NCI-H1048 (cell line): ENCODE measurements at regions not wholly inside any gene's neighbourhood (a gene's known extent, or its start where the extent isn't known, plus 50 kb on each side); places are given as distances from the start of the nearest gene placed in this dataset.

Source experiments
- DNase-seq: peaks from one replicate; lab custom pipeline; 2025; lab: John Stamatoyannopoulos, UW

- no peak for DNase-seq
Observed at GRCh38 chr4:98765771-98766170, 107.4 kb upstream of the TSPAN5 start.

DNA sequence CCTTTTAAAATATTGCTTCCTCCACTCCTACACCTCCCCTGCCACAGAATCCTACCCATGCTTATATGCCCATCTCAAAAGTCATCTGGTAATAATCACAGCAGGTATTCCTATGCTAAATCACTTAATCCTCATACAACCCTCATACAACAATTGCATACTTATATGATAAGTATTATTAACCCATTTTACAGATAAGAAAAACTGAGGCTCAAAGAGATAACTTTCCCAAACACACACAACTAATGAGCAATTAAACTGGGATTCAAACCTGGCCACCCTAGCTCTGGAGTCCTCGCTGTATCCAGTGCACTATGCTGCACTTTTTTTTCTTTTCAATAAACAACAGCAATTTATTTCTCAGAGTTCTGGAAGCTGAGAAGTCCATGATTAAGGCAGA, 99.8 kb upstream of the TSPAN5 start:
- DNase-seq, result no peak

DNA sequence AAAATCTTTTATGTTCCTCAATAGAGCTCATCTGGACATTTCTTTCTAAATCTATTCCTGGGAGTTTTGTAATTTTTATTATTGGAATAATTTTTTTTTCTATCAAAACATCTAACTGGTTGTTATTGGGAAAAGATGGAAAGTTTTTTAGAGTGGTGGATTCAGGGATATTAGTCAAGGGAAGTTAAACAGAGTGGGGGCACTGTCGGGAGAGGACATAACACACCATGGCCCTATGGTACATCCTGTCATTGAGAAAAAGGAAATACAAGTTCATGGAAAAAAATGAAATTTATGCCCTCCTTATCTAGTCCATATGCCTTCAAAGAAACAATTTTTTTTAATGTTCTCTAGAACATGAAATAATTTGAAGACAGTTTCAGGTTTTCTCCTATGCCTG, 96.3 kb upstream of the TSPAN5 start:
- no peak for DNase-seq

- no peak for DNase-seq
Observed at GRCh38 chr4:98749206-98749605, 90.8 kb upstream of the TSPAN5 start.

- DNase-seq, result no peak
Observed at GRCh38 chr4:98748609-98749008, 90.2 kb upstream of the TSPAN5 start.

DNA sequence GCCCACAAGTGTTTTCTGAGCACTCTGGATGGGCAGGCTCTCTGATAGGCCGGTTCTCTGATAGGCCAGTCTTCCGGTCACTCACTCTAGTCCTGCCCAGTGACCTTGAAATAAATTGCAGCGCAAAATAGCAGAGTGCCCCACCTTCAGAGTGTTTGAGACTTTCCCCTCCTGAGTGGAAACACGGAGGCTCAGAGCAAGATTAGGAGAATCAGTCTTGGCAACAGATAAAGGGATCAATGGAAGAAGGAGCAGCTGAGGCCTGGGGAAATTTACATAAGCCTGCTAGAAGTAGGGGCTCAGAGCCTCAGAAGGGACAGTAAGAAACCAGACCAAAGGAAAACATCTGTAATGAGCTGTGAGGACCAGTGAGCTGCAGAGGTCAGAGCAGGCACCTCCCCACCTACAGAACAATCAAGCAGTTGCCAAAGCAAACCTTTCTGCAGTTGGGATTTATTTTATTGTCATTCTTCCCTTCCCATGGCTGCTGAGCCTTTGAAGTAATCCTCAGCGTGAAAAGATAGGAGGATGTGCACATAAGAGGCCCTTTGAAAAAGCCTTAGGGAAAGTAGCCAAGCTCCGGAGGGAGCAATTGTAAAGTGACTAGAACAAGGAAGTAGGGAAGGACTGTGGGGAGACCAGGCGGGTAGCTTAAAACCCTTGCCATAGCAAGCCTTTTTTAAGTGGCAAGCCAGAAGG, 89.1 kb upstream of the TSPAN5 start:
- no peak for DNase-seq

DNA sequence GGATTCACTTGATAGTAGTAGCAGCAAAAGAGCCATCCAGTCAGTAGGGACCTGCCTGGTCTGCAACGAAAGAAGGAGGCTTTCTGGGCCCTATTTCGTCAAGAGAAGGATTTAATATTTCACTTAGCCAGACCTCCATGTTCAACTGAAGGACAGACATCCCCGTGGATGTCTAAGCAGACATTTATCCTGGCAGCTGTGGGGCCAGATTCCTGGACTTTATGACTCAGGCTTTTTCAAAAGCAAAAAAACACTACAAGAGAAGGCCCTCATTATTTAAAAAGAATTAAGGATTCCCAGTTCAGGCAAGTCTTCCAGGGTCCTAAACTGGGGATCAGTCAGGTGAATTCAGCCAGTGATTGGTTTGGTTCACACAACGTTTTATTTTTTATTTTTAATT, 88.5 kb upstream of the TSPAN5 start:
- DNase-seq, result no peak

- no peak for DNase-seq
Observed at GRCh38 chr4:98746530-98746929, 88.1 kb upstream of the TSPAN5 start.

GRCh38 chr4:98745366-98745765, 87.0 kb upstream of the TSPAN5 start:
- DNase-seq, result no peak

- DNase-seq, result no peak
Observed at GRCh38 chr4:98744372-98745150, 86.2 kb upstream of the TSPAN5 start.

DNA sequence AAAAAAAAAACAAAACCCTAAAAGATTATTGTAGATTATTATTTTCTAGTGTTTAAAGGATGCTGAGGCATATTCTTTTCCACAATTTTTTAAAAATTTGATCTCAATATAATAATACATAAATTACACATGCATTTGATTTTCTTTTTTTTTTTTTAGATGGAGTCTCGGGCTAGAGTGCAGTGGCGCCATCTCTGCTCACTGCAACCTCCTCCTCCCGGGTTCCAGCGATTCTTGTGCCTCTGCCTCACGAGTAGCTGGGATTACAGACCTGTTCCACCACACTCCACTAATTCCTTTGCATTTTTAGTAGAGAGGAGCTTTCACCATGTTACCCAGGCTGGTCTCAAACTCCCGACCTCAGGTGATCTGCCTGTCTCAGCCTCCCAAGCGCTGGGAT, 83.5 kb upstream of the TSPAN5 start:
- DNase-seq, result no peak

- no peak for DNase-seq
Observed at GRCh38 chr4:98739751-98740150, 81.3 kb upstream of the TSPAN5 start.

- DNase-seq, result no peak
Observed at GRCh38 chr4:98733601-98734000, 75.2 kb upstream of the TSPAN5 start.

DNA sequence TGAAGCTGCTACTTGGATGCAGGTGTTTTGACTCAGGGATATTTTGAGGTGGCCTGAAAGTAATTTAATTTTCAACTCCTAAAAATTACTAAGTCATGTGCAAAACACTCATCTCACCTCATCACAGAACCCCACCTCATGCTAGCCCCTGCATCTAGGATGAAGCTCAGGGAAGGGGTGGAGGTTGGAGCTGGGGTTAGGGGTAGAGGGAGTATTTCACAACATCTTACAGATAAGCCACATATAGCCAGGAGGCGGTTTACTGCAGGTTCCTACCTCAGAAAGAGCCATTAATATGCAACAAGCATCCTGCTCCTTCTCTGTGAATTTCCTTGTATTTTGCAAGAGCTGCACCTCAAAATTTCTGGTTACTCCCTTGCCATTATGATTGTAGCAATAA, 70.5 kb upstream of the TSPAN5 start:
- no peak for DNase-seq

- DNase-seq, result no peak
Observed at GRCh38 chr4:98728433-98728832, 70.0 kb upstream of the TSPAN5 start.

DNA sequence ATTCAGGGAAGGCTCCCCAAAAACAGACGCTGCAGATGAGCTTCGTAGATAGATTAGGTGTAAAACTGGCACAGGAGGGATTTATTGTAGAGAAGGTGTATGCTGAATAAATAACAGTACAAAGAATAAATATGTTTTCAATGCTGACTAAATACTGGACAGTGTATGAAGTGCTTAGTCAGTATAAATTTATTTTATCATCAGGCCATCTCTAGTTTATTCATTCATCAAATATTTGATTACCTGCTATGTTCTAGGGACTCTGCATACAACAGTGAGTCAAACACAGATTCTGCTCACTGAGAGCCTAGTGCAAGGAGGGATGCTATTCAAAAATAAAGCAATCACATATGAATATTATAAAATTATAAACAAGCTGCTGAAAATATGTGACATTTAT, 63.6 kb upstream of the TSPAN5 start:
- no peak for DNase-seq

DNA sequence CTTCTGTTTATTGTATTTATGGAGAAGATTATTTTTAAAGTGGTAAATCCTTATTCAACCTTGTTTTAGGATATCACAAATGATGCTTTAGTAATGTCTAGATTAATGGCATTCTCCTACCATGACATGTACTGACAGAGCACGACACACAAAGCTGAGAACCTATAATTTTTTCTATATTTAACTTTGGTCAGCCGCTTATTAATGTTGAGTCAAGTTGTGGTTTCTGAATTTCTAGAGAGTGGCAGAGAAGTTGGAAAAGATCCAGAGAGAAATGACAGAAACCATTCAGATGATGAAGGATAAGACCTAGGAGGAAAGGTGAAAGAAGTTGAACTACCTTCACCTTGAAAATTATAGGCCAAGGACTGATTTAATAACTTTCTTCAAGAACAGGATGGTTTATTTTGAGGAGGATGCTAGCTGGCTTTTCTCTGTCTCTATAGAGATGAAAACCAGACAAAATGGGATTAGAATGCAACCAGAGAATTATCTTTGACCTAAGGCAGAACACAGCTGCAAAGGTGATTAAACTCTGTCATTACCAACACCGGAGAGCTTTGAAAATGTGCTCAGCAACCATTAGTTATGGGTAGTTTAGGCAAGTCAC, 62.6 kb upstream of the TSPAN5 start:
- no peak for DNase-seq

- DNase-seq, result no peak
Observed at GRCh38 chr4:98716796-98717195, 58.4 kb upstream of the TSPAN5 start.

GRCh38 chr4:98712607-98713006, 54.2 kb upstream of the TSPAN5 start:
- no peak for DNase-seq

- no peak for DNase-seq
Observed at GRCh38 chr4:98711526-98711925, 53.1 kb upstream of the TSPAN5 start.

GRCh38 chr4:98710831-98711230, 52.4 kb upstream of the TSPAN5 start:
- DNase-seq, result no peak
